Right kidney (tissue), 1 donor: ENCODE measurements at regions not wholly inside any gene's neighbourhood (a gene's known extent, or its start where the extent isn't known, plus 50 kb on each side); places are given as distances from the start of the nearest gene placed in this dataset.
A peak's percentile ranks its signal among the peaks of the same experiment; 100 is the strongest.
"Not testable (repeated sequence)": the region's sequence is repeated elsewhere in the genome, so short reads cannot be mapped to it uniquely, and the experiment has no call there.

Experiments
- DNase-seq: peaks from one replicate; pipeline ENCODE4 v3.0.0-alpha.2; 2016

GRCh38 chr5:28398185-28398584, 1359.8 kb upstream of the CDH9 start:
- no peak for DNase-seq

GRCh38 chr5:28397502-28397941, 1359.1 kb upstream of the CDH9 start:
- DNase-seq = no peak

GRCh38 chr5:28391277-28391676, 1352.9 kb upstream of the CDH9 start:
- DNase-seq = no peak

- DNase-seq = no peak
Measured at GRCh38 chr5:28390341-28390740, 1352.0 kb upstream of the CDH9 start.

- not testable (repeated sequence) for DNase-seq
Measured at GRCh38 chr5:28389727-28390126, 1351.3 kb upstream of the CDH9 start.

- no peak for DNase-seq
Measured at GRCh38 chr5:28388428-28388827, 1350.0 kb upstream of the CDH9 start.

GRCh38 chr5:28386712-28387111, 1348.3 kb upstream of the CDH9 start:
- DNase-seq = no peak

- no peak for DNase-seq
Measured at GRCh38 chr5:28380167-28380566, 1341.8 kb upstream of the CDH9 start.

- DNase-seq = no peak
Measured at GRCh38 chr5:28374492-28374967, 1336.1 kb upstream of the CDH9 start.

- no peak for DNase-seq
Measured at GRCh38 chr5:28370896-28371295, 1332.5 kb upstream of the CDH9 start.

GRCh38 chr5:28369418-28369817, 1331.0 kb upstream of the CDH9 start:
- DNase-seq = no peak

- DNase-seq = no peak
Measured at GRCh38 chr5:28355831-28356230, 1317.4 kb upstream of the CDH9 start.

- DNase-seq = no peak
Measured at GRCh38 chr5:28346696-28347095, 1308.3 kb upstream of the CDH9 start.

- DNase-seq = peak; percentile 1
Measured at GRCh38 chr5:28344836-28345433, 1306.5 kb upstream of the CDH9 start.

GRCh38 chr5:28329176-28329575, 1290.8 kb upstream of the CDH9 start:
- DNase-seq = no peak

GRCh38 chr5:28328681-28329080, 1290.3 kb upstream of the CDH9 start:
- DNase-seq = no peak

GRCh38 chr5:28324174-28324573, 1285.8 kb upstream of the CDH9 start:
- DNase-seq = no peak

GRCh38 chr5:28313953-28314352, 1275.6 kb upstream of the CDH9 start:
- no peak for DNase-seq

- DNase-seq = no peak
Measured at GRCh38 chr5:28313321-28313951, 1275.0 kb upstream of the CDH9 start.

- no peak for DNase-seq
Measured at GRCh38 chr5:28310696-28311095, 1272.3 kb upstream of the CDH9 start.

- DNase-seq = no peak
Measured at GRCh38 chr5:28305891-28306290, 1267.5 kb upstream of the CDH9 start.

GRCh38 chr5:28301712-28302111, 1263.3 kb upstream of the CDH9 start:
- no peak for DNase-seq

GRCh38 chr5:28296254-28297013, 1258.0 kb upstream of the CDH9 start:
- DNase-seq = no peak

- peak; percentile 4 for DNase-seq
Measured at GRCh38 chr5:28287021-28287420, 1248.6 kb upstream of the CDH9 start.
